HFFc6 (cell line): ENCODE measurements at regions not wholly inside any gene's neighbourhood (a gene's known extent, or its start where the extent isn't known, plus 50 kb on each side); places are given as distances from the start of the nearest gene placed in this dataset.

Experiments used
- DNase-seq: peaks from one replicate; pipeline ENCODE4 v3.0.0-alpha.2; 2018
- H3K27ac Mint-ChIP-seq: 2 replicates; pipeline ENCODE4 v1.8.0; 2020; ENCODE audit warnings: mild to moderate bottlenecking, mixed read lengths
- H3K27me3 Mint-ChIP-seq: 2 replicates; pipeline ENCODE4 v1.8.0; 2021; ENCODE audit warnings: mild to moderate bottlenecking, moderate library complexity, mixed read lengths; ENCODE audit not compliant: insufficient read depth
- H3K36me3 Mint-ChIP-seq: 2 replicates; pipeline ENCODE4 v1.8.0; 2021; ENCODE audit warnings: low read depth, mixed read lengths
- H3K4me1 Mint-ChIP-seq: 2 replicates; pipeline ENCODE4 v1.8.0; 2020; ENCODE audit warnings: low read depth, mixed read lengths
- H3K4me3 Mint-ChIP-seq: 2 replicates; pipeline ENCODE4 v1.8.0; 2020; ENCODE audit warnings: mild to moderate bottlenecking, moderate library complexity, mixed read lengths
- H3K9me3 Mint-ChIP-seq: 2 replicates; pipeline ENCODE4 v1.8.0; 2020; ENCODE audit warnings: mild to moderate bottlenecking, mixed read lengths
- TF ChIP-seq, protein P1 (sequence below): fragments of 200-600 bp; sonication (generic); IDR thresholded peaks from 2 replicates; pipeline ENCODE4 v1.5.0; 2021; ENCODE audit warnings: antibody characterized with exemption, mild to moderate bottlenecking

DNA sequence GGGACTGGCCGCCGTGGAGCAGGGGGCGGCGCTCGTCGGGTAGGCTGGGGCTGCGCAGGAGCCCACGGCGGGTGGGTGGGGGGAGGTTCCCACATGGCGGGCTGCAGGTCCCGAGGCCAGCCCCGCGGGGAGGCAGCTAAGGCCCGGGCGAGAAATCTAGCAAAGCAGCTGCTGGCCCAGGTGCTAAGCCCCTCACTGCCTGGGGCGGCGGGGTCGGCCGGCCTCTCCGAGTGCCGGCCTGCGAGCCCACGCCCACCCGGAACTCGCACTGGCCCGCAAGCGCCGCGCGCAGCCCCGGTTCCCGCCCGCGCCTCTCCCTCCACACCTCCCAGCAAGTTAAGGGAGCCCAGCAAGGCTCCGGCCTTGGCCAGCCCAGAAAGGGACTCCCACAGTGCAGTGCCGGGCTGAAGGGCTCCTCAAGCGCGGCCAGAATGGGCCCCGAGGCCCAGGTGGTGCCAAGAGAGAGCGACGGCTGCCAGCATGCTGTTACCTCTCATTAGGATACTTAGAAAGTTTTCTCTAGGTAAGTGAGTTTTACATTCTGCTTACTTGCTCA is 1463.5 kb upstream of the MIR17HG start:
- Mint-ChIP-seq H3K27ac (peak overlapping the region; percentile 4; the same call in 1 of the 2 replicates), H3K9me3 (peaks cover 8% of the 10 kb centered on the region), H3K4me3 (peak overlapping the region; percentile 49; the same call in 1 of the 2 replicates), H3K27me3 (no peaks in the 10 kb centered on the region), H3K36me3 (no peaks in the 10 kb centered on the region), H3K4me1 (no peaks in the 10 kb centered on the region; the same call in 1 of the 2 replicates)
- TF ChIP-seq, protein P1, sequence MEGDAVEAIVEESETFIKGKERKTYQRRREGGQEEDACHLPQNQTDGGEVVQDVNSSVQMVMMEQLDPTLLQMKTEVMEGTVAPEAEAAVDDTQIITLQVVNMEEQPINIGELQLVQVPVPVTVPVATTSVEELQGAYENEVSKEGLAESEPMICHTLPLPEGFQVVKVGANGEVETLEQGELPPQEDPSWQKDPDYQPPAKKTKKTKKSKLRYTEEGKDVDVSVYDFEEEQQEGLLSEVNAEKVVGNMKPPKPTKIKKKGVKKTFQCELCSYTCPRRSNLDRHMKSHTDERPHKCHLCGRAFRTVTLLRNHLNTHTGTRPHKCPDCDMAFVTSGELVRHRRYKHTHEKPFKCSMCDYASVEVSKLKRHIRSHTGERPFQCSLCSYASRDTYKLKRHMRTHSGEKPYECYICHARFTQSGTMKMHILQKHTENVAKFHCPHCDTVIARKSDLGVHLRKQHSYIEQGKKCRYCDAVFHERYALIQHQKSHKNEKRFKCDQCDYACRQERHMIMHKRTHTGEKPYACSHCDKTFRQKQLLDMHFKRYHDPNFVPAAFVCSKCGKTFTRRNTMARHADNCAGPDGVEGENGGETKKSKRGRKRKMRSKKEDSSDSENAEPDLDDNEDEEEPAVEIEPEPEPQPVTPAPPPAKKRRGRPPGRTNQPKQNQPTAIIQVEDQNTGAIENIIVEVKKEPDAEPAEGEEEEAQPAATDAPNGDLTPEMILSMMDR, result peak; percentile 13; the same call in 1 of the 2 replicates
- no peak for DNase-seq

DNA sequence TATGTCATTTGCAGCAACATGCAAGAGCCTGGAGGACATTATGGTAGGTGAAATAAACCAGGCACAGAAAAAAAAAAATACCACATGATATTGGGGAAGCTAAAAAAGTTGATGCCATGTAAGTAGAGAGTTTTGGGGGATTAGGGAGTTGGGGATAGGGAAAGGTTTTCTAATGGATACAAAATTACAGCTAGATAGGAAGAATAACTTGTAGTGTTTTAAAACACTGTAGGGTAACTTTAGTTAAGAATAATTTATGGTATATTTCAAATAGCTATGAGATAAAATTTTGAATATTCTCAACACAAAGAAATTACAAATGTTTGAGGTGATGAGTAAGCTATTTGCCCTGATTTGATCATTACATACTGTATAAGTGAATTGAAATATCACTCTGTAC is 1456.7 kb upstream of the MIR17HG start:
- Mint-ChIP-seq H3K36me3 (no peaks in the 10 kb centered on the region), H3K4me1 (no peaks in the 10 kb centered on the region), H3K9me3 (peaks cover 13% of the 10 kb centered on the region), H3K27ac (no peak overlapping the region), H3K27me3 (no peaks in the 10 kb centered on the region), H3K4me3 (no peak overlapping the region)
- DNase-seq, result no peak
- TF ChIP-seq, protein P1, result no peak

DNA sequence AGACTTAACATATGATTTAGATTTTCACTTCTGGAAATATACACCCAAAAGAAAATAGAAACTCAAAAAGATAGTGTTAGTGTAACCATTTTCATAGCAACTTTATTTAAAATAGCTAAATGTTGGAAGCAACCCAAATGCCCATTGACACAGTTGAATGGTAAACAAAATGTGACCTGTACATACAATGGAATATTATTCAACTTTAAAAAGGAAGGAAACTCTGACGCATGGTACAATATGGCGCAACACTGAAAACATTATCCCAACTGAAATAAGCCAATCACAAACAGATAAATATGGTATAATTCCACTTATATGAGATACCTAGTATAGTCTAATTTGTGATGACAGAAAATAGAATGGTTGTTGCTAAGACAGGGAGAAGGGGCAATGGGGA is 1456.1 kb upstream of the MIR17HG start:
- H3K27ac Mint-ChIP-seq, result no peak overlapping the region
- no peaks in the 10 kb centered on the region for H3K36me3 Mint-ChIP-seq
- H3K4me3 Mint-ChIP-seq, result no peak overlapping the region
- TF ChIP-seq, protein P1, result no peak
- DNase-seq, result no peak
- H3K9me3 Mint-ChIP-seq, result peaks cover 13% of the 10 kb centered on the region
- H3K4me1 Mint-ChIP-seq, result no peaks in the 10 kb centered on the region
- no peaks in the 10 kb centered on the region for H3K27me3 Mint-ChIP-seq

DNA sequence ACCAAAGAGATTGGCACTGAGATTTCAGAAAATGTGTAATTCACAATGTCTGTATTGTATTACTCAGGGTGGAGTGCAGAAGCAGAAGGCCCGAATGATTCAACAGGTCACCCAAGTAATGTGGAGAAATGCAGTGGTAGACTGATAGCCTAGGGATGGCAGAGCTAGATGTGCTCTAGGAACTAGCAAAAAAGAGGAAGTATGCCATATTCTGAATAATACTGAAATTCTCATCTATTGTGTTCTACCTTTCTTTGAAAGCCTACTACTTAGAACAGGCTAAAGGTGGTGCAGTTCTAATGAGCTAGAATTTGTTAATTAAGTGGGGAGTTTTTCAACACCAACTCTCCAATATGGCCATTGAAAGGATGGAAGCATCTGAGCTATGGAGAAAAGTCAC is 1449.8 kb upstream of the MIR17HG start:
- no peak overlapping the region for H3K27ac Mint-ChIP-seq
- DNase-seq, result no peak
- no peaks in the 10 kb centered on the region for H3K36me3 Mint-ChIP-seq
- peaks cover 8% of the 10 kb centered on the region; the same call in 1 of the 2 replicates for H3K9me3 Mint-ChIP-seq
- no peaks in the 10 kb centered on the region for H3K27me3 Mint-ChIP-seq
- no peak overlapping the region for H3K4me3 Mint-ChIP-seq
- TF ChIP-seq, protein P1, result no peak
- H3K4me1 Mint-ChIP-seq, result no peaks in the 10 kb centered on the region

DNA sequence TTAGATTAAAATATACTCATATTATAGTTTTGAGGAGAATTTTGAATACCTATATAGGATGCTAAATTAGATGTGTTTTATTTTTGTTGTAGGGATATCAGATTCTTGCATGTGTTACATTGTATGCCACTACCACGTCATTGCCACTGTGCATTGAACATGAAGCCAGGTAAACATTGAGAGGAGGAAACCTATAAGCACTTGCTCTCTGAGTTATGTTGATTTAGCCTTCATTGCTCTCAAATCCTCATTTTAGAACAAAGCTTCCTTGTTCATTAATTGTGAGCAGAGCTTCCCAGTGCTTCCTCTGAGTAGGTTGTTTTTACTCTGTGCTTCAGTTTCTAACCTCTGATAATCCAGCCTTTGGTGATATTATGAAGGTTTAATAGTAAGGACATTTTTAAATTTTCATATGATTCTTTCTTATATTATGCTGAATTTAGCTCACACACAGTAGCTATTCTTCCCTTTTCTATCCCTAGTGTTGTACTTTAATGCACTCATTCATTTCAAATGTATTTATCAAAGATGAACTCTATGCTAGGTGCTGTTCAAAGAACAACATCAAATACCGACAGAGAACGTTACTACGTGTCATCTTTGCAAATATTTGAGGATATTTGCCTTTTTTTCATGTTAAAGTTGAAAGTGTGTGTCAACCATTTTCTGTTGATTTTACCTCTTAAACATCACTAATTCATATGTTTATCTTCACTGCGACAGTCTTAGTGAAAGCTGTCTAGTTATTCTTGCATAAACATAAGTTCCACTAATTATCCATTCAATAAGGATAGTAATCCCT is 1448.0 kb upstream of the MIR17HG start:
- no peaks in the 10 kb centered on the region for H3K36me3 Mint-ChIP-seq
- H3K27ac Mint-ChIP-seq, result no peak overlapping the region
- H3K27me3 Mint-ChIP-seq, result no peaks in the 10 kb centered on the region
- H3K4me3 Mint-ChIP-seq, result no peak overlapping the region
- peaks cover 8% of the 10 kb centered on the region; the same call in 1 of the 2 replicates for H3K9me3 Mint-ChIP-seq
- H3K4me1 Mint-ChIP-seq, result no peaks in the 10 kb centered on the region
- TF ChIP-seq, protein P1, result no peak
- no peak for DNase-seq
